ENCODE measurements at regions not wholly inside any gene's neighbourhood (a gene's known extent, or its start where the extent isn't known, plus 50 kb on each side); places are given as distances from the start of the nearest gene placed in this dataset.

DNA sequence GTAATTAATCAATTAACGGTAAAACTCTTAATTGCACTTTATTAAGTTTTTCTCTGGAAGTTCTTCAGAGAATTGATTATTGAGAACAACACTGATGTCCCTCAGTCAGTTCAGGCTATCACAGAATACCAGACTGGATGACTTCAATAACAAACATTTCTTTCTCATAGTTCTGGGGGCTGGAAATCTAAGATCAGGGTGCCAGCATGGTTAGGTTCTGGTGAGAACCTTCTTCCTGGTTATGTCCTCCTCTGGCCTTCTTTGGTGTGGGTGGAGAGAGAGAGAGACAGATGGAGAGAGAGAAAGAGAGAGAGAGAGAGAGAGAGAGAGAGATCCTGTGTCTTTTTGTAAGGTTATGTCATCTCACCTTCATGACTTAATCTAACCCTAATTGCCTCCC, 71.4 kb upstream of the DAP start:
- no peak for TF ChIP-seq CTCF (conservative IDR thresholded peaks at IDR 0.05)
- no peak overlapping the region for H3K27ac ChIP-seq

GRCh38 chr5:10831419-10831818, 70.4 kb upstream of the DAP start:
- TF ChIP-seq CTCF (conservative IDR thresholded peaks at IDR 0.05), result no peak
- H3K27ac ChIP-seq, result no peak overlapping the region

DNA sequence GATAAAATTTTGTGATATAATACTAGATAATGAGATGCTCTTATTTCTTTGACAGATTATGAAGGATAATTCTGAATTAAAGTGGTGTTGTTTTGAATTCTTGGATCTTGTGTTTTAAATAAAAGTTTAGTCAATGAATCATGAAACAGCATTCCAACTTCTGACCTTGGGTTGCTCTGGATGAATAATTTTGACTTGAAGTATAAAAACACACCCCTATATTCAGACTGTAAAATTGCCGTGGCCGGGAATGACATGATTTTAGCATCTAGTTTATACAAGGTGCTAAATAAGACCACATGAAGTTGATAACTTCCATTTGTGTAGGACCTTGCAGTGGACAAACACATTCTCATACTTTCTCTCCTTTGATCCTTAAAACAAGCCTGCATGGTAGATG, 67.2 kb upstream of the DAP start:
- no peak for TF ChIP-seq CTCF (conservative IDR thresholded peaks at IDR 0.05)
- no peak overlapping the region for H3K27ac ChIP-seq

GRCh38 chr5:10827571-10827970, 66.5 kb upstream of the DAP start:
- no peak for TF ChIP-seq CTCF (conservative IDR thresholded peaks at IDR 0.05)
- H3K27ac ChIP-seq, result no peak overlapping the region

DNA sequence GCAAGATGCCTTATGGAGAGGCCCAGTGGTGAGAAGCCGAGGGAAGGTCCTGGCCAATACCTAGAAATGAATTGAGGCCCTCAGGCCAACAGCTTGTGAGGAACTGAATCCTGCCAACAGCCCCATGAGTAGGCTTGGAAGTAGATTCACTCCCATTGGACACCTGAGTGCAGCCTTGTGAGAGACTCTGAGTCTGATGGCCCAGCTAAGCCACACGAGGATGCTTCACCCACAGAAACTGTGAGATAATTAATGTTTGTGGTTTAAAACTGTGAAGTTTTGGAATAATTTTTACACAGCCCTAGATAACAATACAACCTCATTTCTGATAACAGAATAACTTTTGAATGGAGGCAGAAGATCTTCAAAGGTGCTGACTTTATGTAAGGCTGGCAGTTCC, 65.9 kb upstream of the DAP start:
- no peak overlapping the region for H3K27ac ChIP-seq
- no peak for TF ChIP-seq CTCF (conservative IDR thresholded peaks at IDR 0.05)

- TF ChIP-seq CTCF (conservative IDR thresholded peaks at IDR 0.05), result no peak
- no peak overlapping the region for H3K27ac ChIP-seq
Observed at GRCh38 chr5:10825897-10826644, 65.0 kb upstream of the DAP start.

- H3K27ac ChIP-seq, result no peak overlapping the region
- TF ChIP-seq CTCF (conservative IDR thresholded peaks at IDR 0.05), result no peak
Observed at GRCh38 chr5:10812218-10812617, 51.2 kb upstream of the DAP start.
